ENCODE measurements at regions not wholly inside any gene's neighbourhood (a gene's known extent, or its start where the extent isn't known, plus 50 kb on each side); places are given as distances from the start of the nearest gene placed in this dataset.

GRCh38 chr4:181140037-181140603 is 1103.1 kb upstream of the TENM3 start:
- TF ChIP-seq EZH2 (IDR thresholded peaks at IDR 0.05; ENCODE audit: borderline replicate concordance, low read depth, low read length, poor library complexity, severe bottlenecking) (no peak), CTCF (conservative IDR thresholded peaks at IDR 0.05; ENCODE audit: low read depth, low read length) (no peak)
